AG04450 (cell line): ENCODE measurements at regions not wholly inside any gene's neighbourhood (a gene's known extent, or its start where the extent isn't known, plus 50 kb on each side); places are given as distances from the start of the nearest gene placed in this dataset.

Experiments used
- CTCF ChIA-PET: fragments of 300-600, 350-600 bp; formaldehyde crosslinking; extraction: SDS; loops from one replicate; lab custom pipeline; 2022; ENCODE audit warnings: antibody characterized with exemption, inconsistent platforms; lab: Charles Lee
- POLR2A ChIA-PET: fragments of 350-600 bp; formaldehyde crosslinking; extraction: SDS; loops from one replicate; lab custom pipeline; 2021; ENCODE audit warnings: antibody characterized with exemption, inconsistent platforms; lab: Yijun Ruan, JAX
- DNase-seq: peaks from one replicate; pipeline ENCODE4 v3.0.0-alpha.2; 2011; ENCODE audit warnings: low read depth, low spot score
- H3K27ac ChIP-seq: one replicate; pipeline ENCODE4 v1.5.1; 2012; ENCODE audit warnings: low read depth, low read length, control low read depth
- H3K27me3 ChIP-seq: one replicate; pipeline ENCODE4 v1.6.0; 2012; ENCODE audit warnings: low read length; ENCODE audit not compliant: control insufficient read depth, insufficient read depth
- H3K4me3 ChIP-seq: 2 replicates; pipeline ENCODE4 v1.5.1; 2011; ENCODE audit warnings: mild to moderate bottlenecking, low read depth, low read length, control low read depth
- H3K9me3 ChIP-seq: 2 replicates; pipeline ENCODE4 v1.5.1; 2012; ENCODE audit warnings: low read length; ENCODE audit not compliant: control insufficient read depth, insufficient read depth
- TF ChIP-seq, protein P1 (sequence below): IDR thresholded peaks from 2 replicates; pipeline ENCODE4 v1.5.1; 2011; ENCODE audit warnings: low read depth, low read length, control low read depth, inconsistent platforms

GRCh38 chr18:54023471-54023870 is 201.0 kb downstream of the MBD2 start:
- Histone ChIP-seq H3K4me3 (no peak overlapping the region), H3K27me3 (no peaks in the 10 kb centered on the region), H3K9me3 (peaks cover 4% of the 10 kb centered on the region; the same call in 1 of the 2 replicates), H3K27ac (no peak overlapping the region)
- ChIA-PET POLR2A (no interaction called here), CTCF (no interaction called here)
- TF ChIP-seq, protein P1, sequence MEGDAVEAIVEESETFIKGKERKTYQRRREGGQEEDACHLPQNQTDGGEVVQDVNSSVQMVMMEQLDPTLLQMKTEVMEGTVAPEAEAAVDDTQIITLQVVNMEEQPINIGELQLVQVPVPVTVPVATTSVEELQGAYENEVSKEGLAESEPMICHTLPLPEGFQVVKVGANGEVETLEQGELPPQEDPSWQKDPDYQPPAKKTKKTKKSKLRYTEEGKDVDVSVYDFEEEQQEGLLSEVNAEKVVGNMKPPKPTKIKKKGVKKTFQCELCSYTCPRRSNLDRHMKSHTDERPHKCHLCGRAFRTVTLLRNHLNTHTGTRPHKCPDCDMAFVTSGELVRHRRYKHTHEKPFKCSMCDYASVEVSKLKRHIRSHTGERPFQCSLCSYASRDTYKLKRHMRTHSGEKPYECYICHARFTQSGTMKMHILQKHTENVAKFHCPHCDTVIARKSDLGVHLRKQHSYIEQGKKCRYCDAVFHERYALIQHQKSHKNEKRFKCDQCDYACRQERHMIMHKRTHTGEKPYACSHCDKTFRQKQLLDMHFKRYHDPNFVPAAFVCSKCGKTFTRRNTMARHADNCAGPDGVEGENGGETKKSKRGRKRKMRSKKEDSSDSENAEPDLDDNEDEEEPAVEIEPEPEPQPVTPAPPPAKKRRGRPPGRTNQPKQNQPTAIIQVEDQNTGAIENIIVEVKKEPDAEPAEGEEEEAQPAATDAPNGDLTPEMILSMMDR = no peak
- no peak for DNase-seq

DNA sequence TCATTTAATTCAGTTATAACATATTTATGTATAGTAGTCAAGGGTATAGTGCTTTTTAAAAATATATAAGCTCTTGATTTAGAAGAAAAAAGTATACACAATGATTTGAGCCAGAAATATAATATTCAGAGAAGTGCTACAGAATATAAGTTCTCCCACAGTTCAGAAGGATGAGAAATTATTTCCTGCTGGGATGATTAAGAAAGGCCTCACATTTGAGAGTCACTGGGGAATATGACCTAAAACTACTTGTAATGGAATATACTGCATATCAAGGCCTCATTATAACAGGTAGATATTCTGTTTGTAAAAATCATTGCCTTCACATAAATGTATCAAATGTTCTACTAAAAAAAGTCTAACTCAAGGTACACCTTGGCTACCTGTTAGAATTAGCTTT is 203.5 kb downstream of the MBD2 start:
- H3K27ac ChIP-seq = no peak overlapping the region
- CTCF ChIA-PET = no interaction called here
- no peak for DNase-seq
- TF ChIP-seq, protein P1 = no peak
- H3K4me3 ChIP-seq = no peak overlapping the region
- no peaks in the 10 kb centered on the region for H3K27me3 ChIP-seq
- POLR2A ChIA-PET = no interaction called here
- peaks cover 4% of the 10 kb centered on the region; the same call in 1 of the 2 replicates for H3K9me3 ChIP-seq

GRCh38 chr18:54020156-54020745 is 204.2 kb downstream of the MBD2 start:
- no peak for DNase-seq

GRCh38 chr18:54019641-54020040 is 204.8 kb downstream of the MBD2 start:
- no peak overlapping the region for H3K4me3 ChIP-seq
- ChIA-PET POLR2A (no interaction called here), CTCF (no interaction called here)
- no peak overlapping the region for H3K27ac ChIP-seq
- TF ChIP-seq, protein P1 = no peak
- H3K27me3 ChIP-seq = no peaks in the 10 kb centered on the region
- H3K9me3 ChIP-seq = no peaks in the 10 kb centered on the region
- no peak for DNase-seq

More at GRCh38 chr18:54020156-54020745, 204.2 kb downstream of the MBD2 start:
- Histone ChIP-seq H3K27me3 (no peaks in the 10 kb centered on the region), H3K4me3 (no peak overlapping the region), H3K9me3 (peaks cover 2% of the 10 kb centered on the region; the same call in 1 of the 2 replicates), H3K27ac (no peak overlapping the region)
- TF ChIP-seq, protein P1 = no peak
- ChIA-PET CTCF (no interaction called here), POLR2A (no interaction called here)

- no peaks in the 10 kb centered on the region for H3K9me3 ChIP-seq
- H3K27ac ChIP-seq = no peak overlapping the region
- TF ChIP-seq, protein P1 = no peak
- no peak overlapping the region for H3K4me3 ChIP-seq
- DNase-seq = no peak
- no peaks in the 10 kb centered on the region for H3K27me3 ChIP-seq
- CTCF ChIA-PET = no interaction called here
- POLR2A ChIA-PET = no interaction called here
These were observed 211.0 kb downstream of the MBD2 start for GRCh38 chr18:54013452-54013851.
